ENCODE measurements at regions not wholly inside any gene's neighbourhood (a gene's known extent, or its start where the extent isn't known, plus 50 kb on each side); places are given as distances from the start of the nearest gene placed in this dataset.

GRCh38 chr10:91167406-91167805, 53.1 kb upstream of the PCGF5 start:
- no peaks in the 10 kb centered on the region for H3K27me3 ChIP-seq (replicated peaks; ENCODE audit: control insufficient read depth, insufficient read depth, low read length)
- TF ChIP-seq CTCF (IDR thresholded peaks at IDR 0.05; ENCODE audit: insufficient read depth, low read length, poor library complexity, severe bottlenecking) = no peak
- H3K4me3 ChIP-seq (replicated peaks; ENCODE audit: low read depth, low read length) = no peak overlapping the region
- DNase-seq (ENCODE audit: extremely low read depth, insufficient read length) = no peak
- H3K36me3 ChIP-seq (ENCODE audit: control insufficient read depth, insufficient read depth, low read length) = no peaks in the 10 kb centered on the region

- Histone ChIP-seq H3K27me3 (replicated peaks; ENCODE audit: control insufficient read depth, insufficient read depth, low read length) (no peaks in the 10 kb centered on the region), H3K4me3 (replicated peaks; ENCODE audit: low read depth, low read length) (no peak overlapping the region), H3K36me3 (ENCODE audit: control insufficient read depth, insufficient read depth, low read length) (no peaks in the 10 kb centered on the region; the same call in 1 of the 2 replicates)
- no peak for DNase-seq (ENCODE audit: extremely low read depth, insufficient read length)
- TF ChIP-seq CTCF (IDR thresholded peaks at IDR 0.05; ENCODE audit: insufficient read depth, low read length, poor library complexity, severe bottlenecking) = no peak
Observed at GRCh38 chr10:91170418-91170817, 50.0 kb upstream of the PCGF5 start.
